ENCODE measurements at regions not wholly inside any gene's neighbourhood (a gene's known extent, or its start where the extent isn't known, plus 50 kb on each side); places are given as distances from the start of the nearest gene placed in this dataset.

GRCh38 chr5:125302577-125302976 lies 556.1 kb upstream of the ZNF608 start:
- DNase-seq: no peak

GRCh38 chr5:125306741-125307140 lies 560.3 kb upstream of the ZNF608 start:
- DNase-seq: no peak

- no peak for DNase-seq
These were observed 564.3 kb upstream of the ZNF608 start for GRCh38 chr5:125310749-125311148.

DNA sequence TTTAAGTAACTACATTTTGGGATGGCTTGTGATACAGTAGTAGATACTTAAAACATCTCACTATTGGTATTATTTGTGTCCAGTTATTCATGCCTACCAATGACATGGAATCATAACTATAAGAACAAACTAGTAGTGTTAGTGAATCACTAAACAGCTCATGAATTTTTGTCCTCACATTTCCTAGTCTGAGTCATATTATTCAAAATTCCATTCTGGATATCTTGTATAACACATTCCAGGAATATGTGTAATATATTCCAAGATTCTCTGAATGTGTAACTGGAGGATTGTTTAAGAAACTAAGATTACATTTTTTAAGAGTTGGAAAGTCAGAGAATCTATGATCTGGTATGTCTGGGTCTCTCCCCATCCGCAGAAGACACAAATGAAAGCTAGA lies 565.3 kb upstream of the ZNF608 start:
- no peak for DNase-seq

DNA sequence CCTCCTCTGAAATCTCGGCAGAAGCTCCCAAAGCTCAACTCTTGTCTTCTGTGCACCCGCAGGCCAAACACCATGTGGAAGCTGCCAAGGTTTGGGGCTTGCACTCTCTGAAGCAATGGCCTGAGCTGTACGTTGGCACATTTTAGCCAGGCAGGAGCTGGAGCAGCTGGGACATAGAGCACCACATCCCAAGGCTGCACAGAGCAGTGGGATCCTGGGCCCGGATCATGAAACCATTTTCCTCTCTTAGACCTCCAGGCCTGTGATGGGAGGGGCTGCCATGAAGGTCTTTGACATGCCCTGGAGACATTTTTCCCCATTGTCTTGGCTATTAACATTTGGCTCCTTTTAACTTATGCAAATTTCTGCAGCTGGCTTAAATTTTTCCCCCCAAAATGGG lies 567.1 kb upstream of the ZNF608 start:
- no peak for DNase-seq

GRCh38 chr5:125315306-125315705 lies 568.9 kb upstream of the ZNF608 start:
- no peak for DNase-seq

DNA sequence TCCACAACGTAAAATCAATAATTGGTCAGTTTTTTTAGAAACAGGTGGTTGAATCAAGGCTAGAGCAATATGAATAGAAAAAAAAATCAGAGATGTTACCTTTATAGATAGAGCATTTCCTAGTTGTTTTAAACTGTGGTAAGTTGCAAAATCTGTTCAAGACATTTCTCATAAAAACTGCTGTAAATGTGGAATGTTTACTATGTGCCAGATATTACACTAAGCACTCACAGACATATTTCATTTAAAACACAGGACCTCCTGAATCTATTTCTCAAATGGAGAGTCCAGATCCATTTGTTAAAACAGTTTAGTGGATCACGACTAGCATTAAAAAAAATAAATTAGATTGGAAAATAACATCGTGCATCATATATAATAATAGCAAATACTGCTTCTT lies 570.0 kb upstream of the ZNF608 start:
- DNase-seq: no peak

GRCh38 chr5:125316915-125317535 lies 570.6 kb upstream of the ZNF608 start:
- no peak for DNase-seq

DNA sequence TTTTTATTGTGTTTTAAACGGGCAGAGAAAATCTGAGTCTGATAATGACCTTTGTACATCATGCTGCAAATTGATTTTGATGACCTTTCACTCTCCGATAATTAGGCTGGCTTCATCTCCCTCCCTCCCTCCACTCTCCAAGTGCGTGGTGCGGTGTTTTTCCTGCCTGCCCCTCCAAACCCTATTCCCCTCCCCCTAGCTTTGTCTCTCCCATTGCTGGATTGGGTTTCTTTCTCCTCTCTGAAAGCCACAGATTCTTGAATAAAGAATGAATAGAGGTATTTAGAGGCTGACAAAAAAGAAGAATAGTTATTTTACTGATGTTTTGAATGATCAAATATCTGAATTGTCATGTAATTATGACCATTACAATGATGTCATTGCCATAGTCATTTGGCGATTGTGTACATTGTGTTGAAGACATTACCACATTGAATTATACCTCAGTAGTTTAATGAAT lies 571.1 kb upstream of the ZNF608 start:
- no peak for DNase-seq

DNA sequence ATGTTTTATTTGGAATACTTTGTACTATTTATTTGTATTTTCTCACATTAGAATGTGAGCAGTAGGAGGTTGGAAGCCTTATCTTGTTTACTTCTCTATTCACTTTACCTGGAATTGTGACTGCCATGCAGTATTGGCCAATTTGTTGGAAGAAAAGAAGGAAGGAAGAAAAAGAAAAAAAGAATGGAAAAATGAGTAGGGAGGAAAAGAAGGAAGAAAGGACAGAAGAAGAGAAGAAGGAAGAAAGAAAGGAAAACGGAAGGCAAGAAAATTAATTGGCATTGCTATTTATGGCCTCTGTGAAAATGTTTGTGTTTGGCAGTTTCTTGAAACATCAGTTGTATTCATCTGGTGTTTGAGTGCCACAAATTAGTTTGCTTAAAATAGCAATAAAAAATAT lies 575.2 kb upstream of the ZNF608 start:
- DNase-seq: no peak

DNA sequence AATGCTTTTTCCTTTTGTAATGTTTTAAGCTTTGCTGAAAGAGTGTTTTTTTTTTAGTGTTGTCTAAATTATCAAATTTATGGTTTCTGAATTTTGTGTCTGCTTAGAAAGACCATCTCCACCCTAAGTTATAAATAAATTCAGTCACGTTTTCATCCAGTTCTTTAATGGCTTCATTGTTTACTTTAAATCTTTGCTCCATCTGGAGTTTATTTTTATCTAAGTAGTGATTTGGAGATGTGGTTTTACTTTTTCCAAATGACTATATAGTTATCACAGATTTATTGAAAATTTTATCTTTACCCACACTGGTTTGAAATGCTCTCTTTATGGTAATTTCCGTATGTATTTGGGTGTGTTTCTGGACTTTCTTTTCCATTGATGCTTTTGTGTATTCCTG lies 577.2 kb upstream of the ZNF608 start:
- no peak for DNase-seq

DNA sequence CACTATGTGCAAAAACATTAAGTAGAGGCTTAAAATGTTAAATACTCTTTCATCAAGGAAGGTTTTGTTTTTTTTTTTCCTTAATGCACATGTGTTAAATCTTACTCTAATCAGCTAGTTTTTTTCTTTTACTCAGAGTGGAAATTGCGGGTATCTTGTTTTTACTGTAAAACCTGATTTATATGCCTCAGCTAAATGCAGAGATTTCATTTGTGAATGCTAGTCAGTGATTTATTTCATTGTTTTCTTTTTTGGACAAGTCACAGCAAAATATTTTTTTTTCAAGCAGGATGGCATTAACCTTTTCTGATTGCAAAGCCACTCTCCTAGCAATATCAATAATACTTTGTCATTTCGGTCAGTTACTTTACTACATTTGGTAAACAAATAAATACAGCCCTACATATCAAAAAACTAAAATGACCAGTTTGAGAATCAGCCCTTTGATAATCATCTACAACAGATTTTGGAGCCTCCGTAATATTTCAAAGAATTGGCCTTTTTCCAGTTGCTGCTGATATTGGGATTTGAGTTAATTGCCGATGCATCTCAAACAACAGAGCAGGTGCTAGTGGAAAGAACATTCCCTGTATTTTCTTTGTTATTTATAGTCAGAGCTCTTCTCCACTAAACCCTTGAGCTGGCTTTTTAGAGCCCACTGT lies 579.2 kb upstream of the ZNF608 start:
- no peak for DNase-seq

- no peak for DNase-seq
These were observed 579.7 kb upstream of the ZNF608 start for GRCh38 chr5:125326150-125326510.

DNA sequence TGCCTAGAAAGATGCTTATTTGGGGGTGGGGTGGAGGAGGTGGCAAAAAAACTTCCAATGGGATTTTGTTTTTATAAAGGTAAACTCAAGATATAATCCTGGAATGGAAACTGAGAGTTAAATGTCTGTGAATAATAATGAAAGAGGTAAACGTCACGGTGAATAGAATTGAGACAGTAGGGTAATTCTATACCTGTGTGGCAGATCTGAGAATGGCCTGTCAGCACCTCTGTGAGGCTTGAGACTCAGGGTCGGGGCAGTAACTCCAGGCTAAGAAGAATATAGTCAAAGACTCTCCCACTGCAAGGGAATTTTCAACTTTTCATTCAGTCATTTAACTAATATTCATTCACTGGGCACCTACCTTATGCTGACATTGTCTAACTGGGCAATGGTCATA lies 581.2 kb upstream of the ZNF608 start:
- DNase-seq: no peak

DNA sequence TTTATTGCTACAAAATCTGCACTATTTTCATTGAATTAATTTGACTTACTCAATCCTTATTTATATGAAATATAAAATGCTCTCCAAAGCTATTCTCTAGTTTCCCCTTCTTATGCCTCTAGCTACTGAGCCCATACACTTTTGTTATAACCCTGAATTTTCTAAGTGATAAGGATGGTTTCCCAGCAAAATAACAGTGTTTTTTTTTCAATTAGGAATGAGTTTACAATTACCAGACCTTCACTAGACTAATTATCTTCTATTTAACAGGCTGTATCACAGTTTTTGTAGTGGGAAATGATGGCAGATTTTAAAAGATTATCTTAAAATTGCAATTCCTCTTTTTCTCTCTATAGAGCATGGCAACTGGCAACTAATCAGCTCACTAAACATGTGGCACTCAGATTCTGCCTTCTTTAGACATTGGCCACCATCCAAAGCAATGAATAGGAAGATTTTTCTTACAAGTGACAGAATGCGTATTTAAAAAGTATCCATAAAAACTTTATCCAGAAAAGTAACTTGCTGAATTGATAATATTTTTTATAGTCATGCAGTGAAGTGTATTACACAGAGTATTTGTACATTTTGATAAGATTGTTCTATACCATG lies 585.7 kb upstream of the ZNF608 start:
- no peak for DNase-seq

DNA sequence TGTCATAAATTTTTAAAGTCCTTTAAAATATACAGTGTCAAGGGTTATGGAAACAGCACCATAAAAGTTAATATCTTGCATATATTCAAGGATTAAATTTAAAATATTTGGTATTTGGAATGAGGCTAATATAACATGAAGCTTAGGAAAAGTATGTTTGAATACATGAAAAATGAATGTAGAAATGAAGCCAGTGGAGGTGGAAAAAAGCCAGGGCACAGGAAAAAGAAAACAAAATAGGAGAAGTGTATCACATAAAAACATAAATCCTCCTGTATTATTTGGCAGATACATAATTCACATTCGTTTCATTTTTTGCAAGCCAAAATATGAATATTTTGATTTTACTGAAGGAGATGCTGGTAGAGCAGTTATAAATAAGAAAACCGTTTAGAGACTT lies 587.0 kb upstream of the ZNF608 start:
- DNase-seq: no peak

DNA sequence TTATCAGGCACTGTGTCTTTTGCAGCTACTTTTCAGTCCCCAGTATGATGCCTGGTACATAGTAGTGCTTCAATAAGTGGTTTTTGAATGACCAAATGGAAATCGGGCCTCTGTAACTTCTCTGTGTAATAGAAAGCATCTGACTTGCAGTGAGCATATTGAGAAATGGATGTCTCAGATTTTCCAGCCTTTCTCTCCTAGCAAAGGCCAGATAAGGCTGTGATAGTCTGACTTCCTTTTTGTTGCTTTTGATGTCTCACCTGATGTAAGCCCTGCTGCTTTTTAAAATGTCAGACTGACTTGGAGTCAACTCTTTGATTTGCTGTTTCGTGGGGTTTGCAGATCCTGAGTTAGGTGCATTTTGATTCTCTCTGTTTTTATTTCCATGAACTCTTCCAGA lies 590.0 kb upstream of the ZNF608 start:
- DNase-seq: no peak

DNA sequence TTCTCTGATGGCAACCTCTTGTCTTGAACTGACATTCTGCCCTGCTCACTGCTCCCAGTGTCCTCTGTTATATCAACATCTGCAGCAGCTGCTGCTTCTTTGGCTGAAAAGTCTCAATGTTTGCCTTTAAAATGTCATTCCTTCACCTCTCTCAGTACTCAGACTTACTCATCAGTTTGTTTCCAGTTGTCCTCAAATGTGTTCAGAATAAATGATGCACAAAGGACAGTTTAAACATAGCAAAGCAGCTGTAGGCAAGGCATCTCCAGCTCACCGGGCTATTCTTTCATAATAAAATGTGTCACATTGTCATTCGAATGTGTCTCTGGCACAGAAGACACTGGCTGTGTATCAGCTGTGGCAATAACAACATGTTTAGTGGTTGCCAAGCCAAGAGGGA lies 590.9 kb upstream of the ZNF608 start:
- DNase-seq: no peak

DNA sequence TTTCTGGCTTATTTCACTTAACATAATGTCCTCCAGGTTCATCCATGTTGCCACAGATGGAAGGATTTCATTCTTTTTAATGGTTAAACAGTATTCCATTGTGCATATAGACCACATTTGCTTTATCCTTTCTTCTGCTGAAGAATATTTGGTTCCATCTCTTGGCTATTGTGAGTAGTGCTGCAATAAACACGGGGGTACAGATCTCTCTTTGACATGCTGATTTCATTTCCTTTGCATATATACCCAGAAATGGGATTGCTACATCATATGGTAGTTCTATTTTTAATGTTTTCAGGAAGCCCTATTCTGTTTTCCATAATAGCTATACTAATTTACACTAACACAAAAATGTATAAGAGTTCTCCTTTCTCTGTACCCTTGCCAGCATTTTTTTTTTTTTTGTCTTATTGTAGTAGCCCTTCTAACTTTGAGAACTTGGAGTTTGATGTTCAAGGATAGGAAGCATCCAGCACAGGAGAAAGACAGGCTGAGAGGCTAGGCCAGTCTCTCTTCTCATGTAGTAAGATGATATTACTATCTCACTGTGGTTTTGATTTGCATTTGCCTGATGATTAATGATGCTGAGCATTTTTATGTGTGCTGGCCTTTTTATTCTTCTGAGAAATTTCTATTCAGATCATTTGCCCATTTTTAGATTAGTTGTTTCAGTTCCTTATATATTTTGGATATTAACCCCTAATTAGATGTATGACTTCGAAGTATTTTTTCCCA lies 592.2 kb upstream of the ZNF608 start:
- no peak for DNase-seq

DNA sequence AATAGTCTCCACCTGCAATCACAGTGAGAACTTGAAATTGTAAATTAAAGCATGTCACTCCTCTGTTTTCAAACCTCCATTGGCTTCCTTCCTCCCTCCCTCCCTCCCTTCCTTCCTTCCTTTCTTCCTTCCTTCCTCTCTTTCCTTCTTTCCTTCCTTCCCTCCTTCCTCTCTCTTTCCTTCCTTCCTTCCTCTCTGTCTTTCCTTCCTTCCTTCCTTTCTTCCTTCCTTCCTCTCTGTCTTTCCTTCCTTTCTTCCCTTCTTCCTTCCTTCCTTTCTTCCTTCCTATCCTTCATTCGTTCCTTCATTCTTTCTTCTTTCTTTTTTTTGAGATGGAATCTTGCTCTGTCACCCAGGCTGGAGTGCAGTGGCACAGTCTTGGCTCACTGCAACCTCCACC lies 595.0 kb upstream of the ZNF608 start:
- no peak for DNase-seq

DNA sequence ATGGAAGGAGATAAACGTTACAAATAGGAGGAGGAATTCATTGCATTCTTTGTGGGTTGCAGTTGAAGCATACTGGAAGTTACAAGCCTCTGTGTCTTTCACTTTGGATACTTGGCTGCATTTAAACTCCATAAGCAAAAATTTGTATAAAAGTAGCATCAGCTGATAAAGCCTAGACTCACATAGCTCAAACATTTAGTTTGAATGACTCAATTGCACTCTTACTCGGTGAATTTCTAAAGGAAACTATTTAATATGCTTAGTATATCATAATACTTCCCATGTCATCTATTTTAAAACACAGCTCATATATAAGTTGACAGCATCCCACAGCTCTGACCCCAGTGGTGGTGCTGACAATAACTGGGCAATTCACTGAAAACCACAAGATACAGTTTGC lies 596.6 kb upstream of the ZNF608 start:
- DNase-seq: no peak

GRCh38 chr5:125346316-125346715 lies 599.9 kb upstream of the ZNF608 start:
- no peak for DNase-seq

DNA sequence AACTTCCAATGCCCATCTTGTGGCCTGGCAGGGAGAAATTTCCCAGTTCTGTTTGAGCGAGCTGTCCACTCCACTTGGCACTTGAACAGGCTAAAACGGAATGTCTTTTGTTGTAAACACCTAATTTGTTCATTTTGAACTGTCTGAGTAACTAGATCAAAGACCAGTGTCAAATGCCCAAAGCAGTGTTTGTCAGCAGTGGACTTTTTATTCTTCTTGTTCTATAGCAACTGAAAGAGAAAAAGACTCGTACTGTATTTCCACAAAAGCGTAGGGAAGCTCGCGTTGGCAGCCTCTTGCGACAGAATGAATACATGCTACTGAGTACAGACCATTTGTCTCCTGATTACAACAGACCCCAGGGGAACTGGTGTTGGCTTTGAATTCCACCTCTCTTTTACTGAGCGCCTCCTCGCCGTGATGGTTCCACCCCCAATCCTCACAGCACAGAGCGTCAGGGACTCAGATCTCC lies 601.8 kb upstream of the ZNF608 start:
- no peak for DNase-seq
